Body of pancreas (tissue), 4 donors: ENCODE measurements at regions not wholly inside any gene's neighbourhood (a gene's known extent, or its start where the extent isn't known, plus 50 kb on each side); places are given as distances from the start of the nearest gene placed in this dataset.

ENCODE experiments used
- ATAC-seq: fragments of 150-250 bp; one replicate; pipeline ENCODE4 v1.9.1; 2016
- DNase-seq, 4 donors: peaks; one replicate each; pipeline ENCODE4 v3.0.0-alpha.2; 2019
- H3K27ac ChIP-seq, 4 donors: fragments of 200-600 bp; sonication (generic); 1 replicate in 3 of 4; 2 replicates in 1 of 4; pipeline versions ENCODE4 v1.5.1 to v1.6.1; 2016 to 2019; ENCODE audit warnings: mild to moderate bottlenecking in 1 of 4, mixed read lengths in 1 of 4, moderate library complexity in 1 of 4
- H3K27me3 ChIP-seq, 2 donors: fragments of 200-600 bp; sonication (generic); one replicate each; pipeline ENCODE4 v1.6.0; 2016; ENCODE audit warnings: mild to moderate bottlenecking in 1 of 2
- H3K36me3 ChIP-seq, 2 donors: fragments of 200-600 bp; sonication (generic); replicated peaks in 1 of 2; 2 replicates each; pipeline ENCODE4 v1.5.1; 2016; ENCODE audit warnings: low read depth in 2 of 2; ENCODE audit not compliant: insufficient read depth in 1 of 2
- H3K4me1 ChIP-seq: fragments of 200-600 bp; sonication (generic); one replicate; pipeline ENCODE4 v1.6.0; 2016
- H3K4me3 ChIP-seq, 2 donors: fragments of 200-600 bp; sonication (generic); 1 replicate in 1 of 2; 2 replicates in 1 of 2; pipeline ENCODE4 v1.5.1; 2016 to 2019
- H3K9me3 ChIP-seq, 3 donors: fragments of 200-600 bp; sonication (generic); 1 replicate in 2 of 3; 2 replicates in 1 of 3; pipeline ENCODE4 v1.5.1; 2016
- CTCF ChIP-seq, 7 experiments: fragments of 450-650 bp in 4 of 7; fragments of 200-600 bp in 3 of 7; sonication (generic) in 3 of 7; IDR thresholded peaks; one replicate each; pipeline ENCODE4 v1.5.1; 2016 to 2019; ENCODE audit warnings: antibody characterized with exemption in 7 of 7
- POLR2A ChIP-seq, 3 donors: fragments of 450-650 bp; IDR thresholded peaks; one replicate each; pipeline ENCODE4 v1.6.1; 2016; ENCODE audit warnings: antibody characterized with exemption in 3 of 3, mild to moderate bottlenecking in 2 of 3
- WGBS, 2 donors: methylation state at CpG; one replicate each; pipeline ENCODE4 v1.1.5; 2017; 5-methylcytosine and 5-hydroxymethylcytosine counted together
- intact Hi-C: fragments of 100-400 bp; cut with DNase I; formaldehyde crosslinking; loops from one replicate; pipeline ENCODE4 v1.15.1; 2023

- no peak for ATAC-seq
- no peak for DNase-seq
- no peaks in the 10 kb centered on the region for H3K27me3 ChIP-seq
- 72 to 85% methylated on average over 5 of the region's 5 CpGs for WGBS, 2 donors
- no peaks in the 10 kb centered on the region for H3K9me3 ChIP-seq
- TF ChIP-seq CTCF (IDR thresholded peaks at IDR 0.05) (no peak), POLR2A (IDR thresholded peaks at IDR 0.05) (no peak)
- no peaks in the 10 kb centered on the region for H3K36me3 ChIP-seq
- H3K27ac ChIP-seq = no peak overlapping the region
- no peak overlapping the region for H3K4me3 ChIP-seq
- intact Hi-C loops = no loop called here
- H3K4me1 ChIP-seq = no peaks in the 10 kb centered on the region
These were observed 137.4 kb downstream of the BACH1 start for GRCh38 chr21:29436143-29436542.

- ATAC-seq (no peak), DNase-seq (no peak)
- Histone ChIP-seq H3K9me3 (no peaks in the 10 kb centered on the region), H3K4me3 (no peak overlapping the region), H3K4me1 (no peaks in the 10 kb centered on the region), H3K27me3 (no peaks in the 10 kb centered on the region), H3K36me3 (no peaks in the 10 kb centered on the region), H3K27ac (no peak overlapping the region)
- intact Hi-C loops = no loop called here
- TF ChIP-seq POLR2A (IDR thresholded peaks at IDR 0.05) (no peak), CTCF (IDR thresholded peaks at IDR 0.05) (no peak)
- 84 to 89% methylated on average over 2 of the region's 2 CpGs for WGBS, 2 donors
These were observed 137.9 kb downstream of the BACH1 start for GRCh38 chr21:29436650-29437049.

GRCh38 chr21:29441651-29442050 lies 142.9 kb downstream of the BACH1 start:
- no peaks in the 10 kb centered on the region for H3K9me3 ChIP-seq
- H3K4me3 ChIP-seq = no peak overlapping the region
- 81 to 89% methylated on average over 3 of the region's 3 CpGs for WGBS, 2 donors
- ATAC-seq = no peak
- no peak for TF ChIP-seq POLR2A (IDR thresholded peaks at IDR 0.05)
- no peak for TF ChIP-seq CTCF (IDR thresholded peaks at IDR 0.05)
- no peak overlapping the region for H3K27ac ChIP-seq
- intact Hi-C loops = no loop called here
- no peaks in the 10 kb centered on the region for H3K36me3 ChIP-seq
- H3K4me1 ChIP-seq = no peaks in the 10 kb centered on the region
- no peak for DNase-seq
- no peaks in the 10 kb centered on the region for H3K27me3 ChIP-seq

GRCh38 chr21:29443411-29444010 lies 144.8 kb downstream of the BACH1 start:
- no peak for DNase-seq
- Histone ChIP-seq H3K27me3 (no peaks in the 10 kb centered on the region), H3K4me1 (no peaks in the 10 kb centered on the region), H3K27ac (no peak overlapping the region), H3K9me3 (no peaks in the 10 kb centered on the region), H3K36me3 (no peaks in the 10 kb centered on the region), H3K4me3 (no peak overlapping the region)
- WGBS, 2 donors = 93 to 100% methylated on average over 1 of the region's 1 CpG
- TF ChIP-seq POLR2A (IDR thresholded peaks at IDR 0.05) (no peak), CTCF (IDR thresholded peaks at IDR 0.05) (no peak)
- intact Hi-C loops = no loop called here
- no peak for ATAC-seq

GRCh38 chr21:29448766-29449165 lies 150.0 kb downstream of the BACH1 start:
- ATAC-seq (no peak), DNase-seq (no peak)
- Histone ChIP-seq H3K27ac (no peak overlapping the region), H3K9me3 (no peaks in the 10 kb centered on the region), H3K4me1 (no peaks in the 10 kb centered on the region), H3K27me3 (no peaks in the 10 kb centered on the region), H3K36me3 (no peaks in the 10 kb centered on the region), H3K4me3 (no peak overlapping the region)
- WGBS, 2 donors = 88 to 91% methylated on average over 4 of the region's 4 CpGs
- TF ChIP-seq POLR2A (IDR thresholded peaks at IDR 0.05) (no peak), CTCF (IDR thresholded peaks at IDR 0.05) (no peak)
- intact Hi-C loops = no loop called here
